Neural progenitor cell (in vitro differentiated cells): ENCODE measurements at regions not wholly inside any gene's neighbourhood (a gene's known extent, or its start where the extent isn't known, plus 50 kb on each side); places are given as distances from the start of the nearest gene placed in this dataset.

Experiments used
- DNase-seq: peaks from one replicate; pipeline ENCODE4 v3.0.0-alpha.2; 2016; ENCODE audit warnings: low spot score
- H2AFZ ChIP-seq: fragments of 200-600 bp; sonication (generic); replicated peaks from 2 replicates; pipeline ENCODE4 v1.6.1; 2016; ENCODE audit warnings: antibody characterized with exemption
- H3F3A ChIP-seq: fragments of 200-600 bp; sonication (generic); 2 replicates; pipeline ENCODE4 v1.6.1; 2016; ENCODE audit warnings: antibody characterized with exemption, low read depth
- H3K27ac ChIP-seq: fragments of 200-600 bp; sonication (generic); 2 replicates; pipeline ENCODE4 v1.5.1; 2016; ENCODE audit warnings: mild to moderate bottlenecking
- H3K27me3 ChIP-seq: fragments of 200-600 bp; sonication (generic); 2 replicates; pipeline ENCODE4 v1.6.1; 2016; ENCODE audit warnings: mild to moderate bottlenecking, moderate library complexity
- H3K36me3 ChIP-seq: fragments of 200-600 bp; sonication (generic); 2 replicates; pipeline ENCODE4 v1.5.1; 2016
- H3K4me1 ChIP-seq: fragments of 200-600 bp; sonication (generic); 2 replicates; pipeline ENCODE4 v1.6.1; 2016; ENCODE audit warnings: mixed run types
- H3K4me2 ChIP-seq: fragments of 200-600 bp; sonication (generic); 2 replicates; pipeline ENCODE4 v1.6.1; 2016
- H3K4me3 ChIP-seq: fragments of 200-600 bp; sonication (generic); 2 replicates; pipeline ENCODE4 v1.5.1; 2016
- H3K79me2 ChIP-seq: fragments of 200-600 bp; sonication (generic); 2 replicates; pipeline ENCODE4 v1.6.1; 2016; ENCODE audit warnings: low read depth
- H3K9ac ChIP-seq: fragments of 200-600 bp; sonication (generic); 2 replicates; pipeline ENCODE4 v1.6.1; 2016
- H3K9me3 ChIP-seq: fragments of 200-600 bp; sonication (generic); 2 replicates; pipeline ENCODE4 v1.5.1; 2016; ENCODE audit warnings: low read depth
- H4K20me1 ChIP-seq: fragments of 200-600 bp; sonication (generic); 2 replicates; pipeline ENCODE4 v1.6.1; 2016; ENCODE audit warnings: low read depth
- H3K27ac Mint-ChIP-seq: 3 replicates; pipeline ENCODE4 v1.8.0; 2021; ENCODE audit warnings: mixed read lengths
- H3K27me3 Mint-ChIP-seq: 2 replicates; pipeline ENCODE4 v1.8.0; 2022; ENCODE audit warnings: low read depth, mild to moderate bottlenecking, inconsistent platforms, moderate library complexity, mixed read lengths; ENCODE audit not compliant: insufficient read depth
- H3K36me3 Mint-ChIP-seq: 3 replicates; pipeline ENCODE4 v1.8.0; 2021; ENCODE audit warnings: mixed read lengths
- H3K4me1 Mint-ChIP-seq: 3 replicates; pipeline ENCODE4 v1.8.0; 2021; ENCODE audit warnings: mixed read lengths
- H3K4me3 Mint-ChIP-seq: 3 replicates; pipeline ENCODE4 v1.8.0; 2021; ENCODE audit warnings: mild to moderate bottlenecking, moderate library complexity, mixed read lengths
- H3K9me3 Mint-ChIP-seq: 3 replicates; pipeline ENCODE4 v1.8.0; 2020; ENCODE audit warnings: mixed read lengths
- CTCF ChIP-seq: fragments of 200-600 bp; sonication (generic); IDR thresholded peaks from 2 replicates; pipeline ENCODE4 v1.5.1; 2017; ENCODE audit warnings: antibody characterized with exemption, mild to moderate bottlenecking
- EZH2 ChIP-seq: fragments of 200-600 bp; sonication (generic); IDR thresholded peaks from 2 replicates; pipeline ENCODE4 v1.6.1; 2017; ENCODE audit warnings: antibody characterized with exemption, mild to moderate bottlenecking, moderate library complexity
- EZH2phosphoT487 ChIP-seq: fragments of 200-600 bp; sonication (generic); IDR thresholded peaks from 2 replicates; pipeline ENCODE4 v1.6.1; 2017; ENCODE audit warnings: antibody characterized with exemption

GRCh38 chr7:25294624-25295023, 66.3 kb upstream of the NPVF start:
- H3F3A ChIP-seq = no peaks in the 10 kb centered on the region
- H3K27ac Mint-ChIP-seq = no peak overlapping the region
- no peaks in the 10 kb centered on the region for H3K36me3 ChIP-seq
- peaks cover 3% of the 10 kb centered on the region for H3K9me3 Mint-ChIP-seq
- H3K4me2 ChIP-seq = no peak overlapping the region
- H3K4me1 ChIP-seq = no peaks in the 10 kb centered on the region
- H3K36me3 Mint-ChIP-seq = no peaks in the 10 kb centered on the region
- H2AFZ ChIP-seq = no peak overlapping the region
- no peaks in the 10 kb centered on the region for H3K79me2 ChIP-seq
- H3K4me3 ChIP-seq = no peak overlapping the region
- no peak overlapping the region for H3K4me3 Mint-ChIP-seq
- no peaks in the 10 kb centered on the region for H3K4me1 Mint-ChIP-seq
- no peak for DNase-seq
- H3K27me3 ChIP-seq = no peaks in the 10 kb centered on the region
- TF ChIP-seq EZH2 (no peak), EZH2phosphoT487 (no peak), CTCF (no peak)
- no peak overlapping the region for H3K27ac ChIP-seq
- no peaks in the 10 kb centered on the region for H4K20me1 ChIP-seq
- H3K27me3 Mint-ChIP-seq = peaks cover 4% of the 10 kb centered on the region
- no peaks in the 10 kb centered on the region for H3K9me3 ChIP-seq
- H3K9ac ChIP-seq = no peak overlapping the region

- no peak overlapping the region for H3K9ac ChIP-seq
- no peak for DNase-seq
- H3K27me3 ChIP-seq = no peaks in the 10 kb centered on the region
- no peak overlapping the region for H2AFZ ChIP-seq
- no peaks in the 10 kb centered on the region for H3K36me3 ChIP-seq
- H3K4me1 ChIP-seq = no peaks in the 10 kb centered on the region
- Mint-ChIP-seq H3K4me1 (no peaks in the 10 kb centered on the region), H3K27me3 (peaks cover 4% of the 10 kb centered on the region), H3K36me3 (no peaks in the 10 kb centered on the region), H3K4me3 (no peak overlapping the region), H3K27ac (no peak overlapping the region), H3K9me3 (peaks cover 3% of the 10 kb centered on the region)
- H3K27ac ChIP-seq = no peak overlapping the region
- H3K4me3 ChIP-seq = no peak overlapping the region
- H3F3A ChIP-seq = no peaks in the 10 kb centered on the region
- H3K79me2 ChIP-seq = no peaks in the 10 kb centered on the region
- no peaks in the 10 kb centered on the region for H3K9me3 ChIP-seq
- H4K20me1 ChIP-seq = no peaks in the 10 kb centered on the region
- H3K4me2 ChIP-seq = no peak overlapping the region
- TF ChIP-seq EZH2phosphoT487 (no peak), CTCF (no peak), EZH2 (no peak)
Measured at GRCh38 chr7:25295387-25295786, 67.1 kb upstream of the NPVF start.

GRCh38 chr7:25296086-25296485, 67.8 kb upstream of the NPVF start:
- TF ChIP-seq EZH2 = no peak
- no peak for TF ChIP-seq CTCF
- TF ChIP-seq EZH2phosphoT487 = no peak
- Histone ChIP-seq H3K36me3 (no peaks in the 10 kb centered on the region), H3K9ac (no peak overlapping the region), H3K4me3 (no peak overlapping the region), H3F3A (no peaks in the 10 kb centered on the region), H3K27ac (no peak overlapping the region), H3K4me1 (no peaks in the 10 kb centered on the region), H4K20me1 (no peaks in the 10 kb centered on the region), H3K4me2 (no peak overlapping the region), H3K27me3 (no peaks in the 10 kb centered on the region), H2AFZ (no peak overlapping the region), H3K9me3 (no peaks in the 10 kb centered on the region), H3K79me2 (no peaks in the 10 kb centered on the region)
- no peak overlapping the region for H3K4me3 Mint-ChIP-seq
- no peak for DNase-seq
- H3K4me1 Mint-ChIP-seq = no peaks in the 10 kb centered on the region
- no peaks in the 10 kb centered on the region for H3K36me3 Mint-ChIP-seq
- H3K27ac Mint-ChIP-seq = no peak overlapping the region
- no peaks in the 10 kb centered on the region for H3K27me3 Mint-ChIP-seq
- H3K9me3 Mint-ChIP-seq = peaks cover 3% of the 10 kb centered on the region

- no peak overlapping the region for H3K9ac ChIP-seq
- H2AFZ ChIP-seq = no peak overlapping the region
- Mint-ChIP-seq H3K9me3 (peaks cover 3% of the 10 kb centered on the region), H3K4me3 (no peak overlapping the region), H3K27me3 (no peaks in the 10 kb centered on the region), H3K36me3 (no peaks in the 10 kb centered on the region), H3K27ac (no peak overlapping the region), H3K4me1 (peaks cover 3% of the 10 kb centered on the region)
- no peak overlapping the region for H3K4me2 ChIP-seq
- H3K27me3 ChIP-seq = no peaks in the 10 kb centered on the region
- no peak overlapping the region for H3K4me3 ChIP-seq
- no peaks in the 10 kb centered on the region for H3K79me2 ChIP-seq
- H3F3A ChIP-seq = no peaks in the 10 kb centered on the region
- TF ChIP-seq CTCF (no peak), EZH2phosphoT487 (no peak), EZH2 (no peak)
- no peak overlapping the region for H3K27ac ChIP-seq
- no peaks in the 10 kb centered on the region for H3K9me3 ChIP-seq
- no peaks in the 10 kb centered on the region for H4K20me1 ChIP-seq
- no peaks in the 10 kb centered on the region for H3K36me3 ChIP-seq
- H3K4me1 ChIP-seq = no peaks in the 10 kb centered on the region
- DNase-seq = no peak
Measured at GRCh38 chr7:25297278-25297677, 69.0 kb upstream of the NPVF start.
